ENCODE measurements at regions not wholly inside any gene's neighbourhood (a gene's known extent, or its start where the extent isn't known, plus 50 kb on each side); places are given as distances from the start of the nearest gene placed in this dataset.

DNA sequence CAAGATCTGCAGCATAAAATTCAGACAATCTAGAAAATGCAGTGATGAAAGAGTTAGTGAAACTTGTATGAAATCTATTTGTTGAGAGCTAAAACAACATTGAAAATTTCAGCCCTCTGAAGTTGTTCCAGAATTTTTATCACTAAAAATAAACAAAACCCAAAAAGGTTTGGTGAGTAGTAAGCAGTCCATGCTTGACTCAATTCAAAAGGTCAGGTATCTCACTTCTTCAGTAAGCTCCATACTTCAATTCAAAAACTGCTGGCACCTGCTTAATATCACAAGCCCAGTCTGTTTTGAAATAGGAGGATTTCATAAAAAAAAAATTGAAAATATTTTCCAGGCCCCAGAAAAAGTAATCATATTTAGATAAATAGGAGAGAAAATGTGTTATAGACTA, 894.4 kb downstream of the SLITRK5 start:
- no peak overlapping the region for H3K4me2 ChIP-seq (ENCODE audit: low read depth, low read length)
- no peaks in the 10 kb centered on the region for H3K9me1 ChIP-seq (ENCODE audit: insufficient read depth, low read length)
- no peak overlapping the region for H3K18ac ChIP-seq (ENCODE audit: low read depth, low read length)
- H3K9me3 ChIP-seq (ENCODE audit: control insufficient read depth, insufficient read depth, low read length), result peaks cover 3% of the 10 kb centered on the region; the same call in 1 of the 2 replicates
- H2BK5ac ChIP-seq (ENCODE audit: low read depth, low read length, poor library complexity, severe bottlenecking), result no peak overlapping the region
- no peak overlapping the region for H3K27ac ChIP-seq (ENCODE audit: insufficient read depth, low read length)
- no peak overlapping the region for H2BK120ac ChIP-seq (ENCODE audit: low read depth, low read length)
- no peak for DNase-seq
- no peak overlapping the region for H2BK15ac ChIP-seq (ENCODE audit: low read depth, low read length)
- H3K14ac ChIP-seq (replicated peaks; ENCODE audit: low read depth, low read length), result no peak overlapping the region
- intact Hi-C loops (cut with micrococcal nuclease) (no loop called here), dilution Hi-C loops (cut with HindIII; ENCODE audit: low sequenced_read_pairs, unreplicated experiment) (no loop called here), in situ Hi-C loops (cut with MboI; ENCODE audit: low sequenced_read_pairs) (no loop called here)
- no peak overlapping the region for H4K8ac ChIP-seq (ENCODE audit: low read depth in 2 of 2, low read length in 2 of 2)
- no peak overlapping the region for H2AK5ac ChIP-seq (ENCODE audit: low read depth, low read length)
- POLR2A ChIA-PET (ENCODE audit: unreplicated experiment), result no interaction called here
- H4K91ac ChIP-seq (ENCODE audit: insufficient read depth, low read depth, low read length), result no peak overlapping the region
- H3K23ac ChIP-seq (ENCODE audit: low read depth, low read length), result no peak overlapping the region
- no peak for TF ChIP-seq RFX5 (IDR thresholded peaks at IDR 0.05; ENCODE audit: low read depth, low read length)
- no peaks in the 10 kb centered on the region for H3K79me1 ChIP-seq (ENCODE audit: low read depth in 1 of 2, low read length in 2 of 2)
- no peaks in the 10 kb centered on the region for H4K20me1 ChIP-seq (ENCODE audit: insufficient read depth, low read length)
- BruUV-seq (replicated peaks), result no TSS peak
- no peak for ATAC-seq (ENCODE audit: low read depth)
- no peaks in the 10 kb centered on the region for H3K36me3 ChIP-seq (ENCODE audit: control insufficient read depth, insufficient read depth, low read length)
- no peak overlapping the region for H3K4ac ChIP-seq (ENCODE audit: low read depth, low read length)
- H3K4me3 ChIP-seq (ENCODE audit: insufficient read depth, low read depth, low read length), result no peak overlapping the region
- H3K56ac ChIP-seq (ENCODE audit: extremely low read depth, insufficient read depth, low read length), result no peak overlapping the region
- H2BK20ac ChIP-seq (ENCODE audit: low read depth, low read length), result no peak overlapping the region
- no peak overlapping the region for H2AFZ ChIP-seq (replicated peaks; ENCODE audit: low read length, poor library complexity)
- CTCF ChIA-PET, result no interaction called here
- no peak overlapping the region for H4K5ac ChIP-seq (ENCODE audit: low read depth, low read length)
- H2AK9ac ChIP-seq (replicated peaks; ENCODE audit: low read depth, low read length, poor library complexity), result no peak overlapping the region
- H3K4me1 ChIP-seq (ENCODE audit: control insufficient read depth, insufficient read depth, low read length), result no peaks in the 10 kb centered on the region
- no peak overlapping the region for H3K9ac ChIP-seq (ENCODE audit: low read depth, low read length)
- H3K27me3 ChIP-seq (ENCODE audit: control insufficient read depth, insufficient read depth, low read length), result no peaks in the 10 kb centered on the region

Data from IMR-90 (cell line).